OCI-LY7 (cell line): ENCODE measurements at regions not wholly inside any gene's neighbourhood (a gene's known extent, or its start where the extent isn't known, plus 50 kb on each side); places are given as distances from the start of the nearest gene placed in this dataset.

Experiments
- EZH2phosphoT487 ChIP-seq: fragments of 200-600 bp; sonication (generic); IDR thresholded peaks from 2 replicates; pipeline ENCODE4 v1.6.1; 2018; ENCODE audit warnings: low read depth, borderline replicate concordance, mild to moderate bottlenecking, mixed run types, antibody characterized with exemption, low read length, moderate library complexity, mixed read lengths
- TF ChIP-seq, protein P1 (sequence below): fragments of 200-600 bp; sonication (generic); conservative IDR thresholded peaks from 2 replicates; pipeline ENCODE4 v1.5.1; 2014; ENCODE audit warnings: mild to moderate bottlenecking, antibody characterized with exemption, low read length, moderate library complexity, mixed read lengths

DNA sequence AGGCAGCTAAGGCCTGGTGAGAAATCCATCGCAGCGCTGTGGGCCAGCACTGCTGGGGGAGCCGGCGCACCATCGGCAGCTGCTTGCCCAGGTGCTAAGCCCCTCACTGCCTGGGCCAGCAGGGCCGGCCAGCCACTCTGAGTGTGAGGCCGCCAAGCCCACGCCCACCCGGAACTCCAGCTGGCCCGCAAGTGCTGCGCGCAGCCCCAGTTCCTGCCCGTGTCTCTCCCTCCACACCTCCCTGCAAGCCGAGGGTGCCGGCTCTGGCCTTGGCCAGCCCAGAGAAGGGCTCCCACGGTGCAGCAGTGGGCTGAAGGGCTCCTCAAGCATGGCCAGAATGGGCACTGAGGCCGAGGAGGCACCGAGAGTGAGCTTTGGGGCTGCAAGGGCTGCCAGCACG lies 64.4 kb downstream of the EBNA1BP2 start:
- TF ChIP-seq, protein P1, sequence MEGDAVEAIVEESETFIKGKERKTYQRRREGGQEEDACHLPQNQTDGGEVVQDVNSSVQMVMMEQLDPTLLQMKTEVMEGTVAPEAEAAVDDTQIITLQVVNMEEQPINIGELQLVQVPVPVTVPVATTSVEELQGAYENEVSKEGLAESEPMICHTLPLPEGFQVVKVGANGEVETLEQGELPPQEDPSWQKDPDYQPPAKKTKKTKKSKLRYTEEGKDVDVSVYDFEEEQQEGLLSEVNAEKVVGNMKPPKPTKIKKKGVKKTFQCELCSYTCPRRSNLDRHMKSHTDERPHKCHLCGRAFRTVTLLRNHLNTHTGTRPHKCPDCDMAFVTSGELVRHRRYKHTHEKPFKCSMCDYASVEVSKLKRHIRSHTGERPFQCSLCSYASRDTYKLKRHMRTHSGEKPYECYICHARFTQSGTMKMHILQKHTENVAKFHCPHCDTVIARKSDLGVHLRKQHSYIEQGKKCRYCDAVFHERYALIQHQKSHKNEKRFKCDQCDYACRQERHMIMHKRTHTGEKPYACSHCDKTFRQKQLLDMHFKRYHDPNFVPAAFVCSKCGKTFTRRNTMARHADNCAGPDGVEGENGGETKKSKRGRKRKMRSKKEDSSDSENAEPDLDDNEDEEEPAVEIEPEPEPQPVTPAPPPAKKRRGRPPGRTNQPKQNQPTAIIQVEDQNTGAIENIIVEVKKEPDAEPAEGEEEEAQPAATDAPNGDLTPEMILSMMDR = no peak
- no peak for TF ChIP-seq EZH2phosphoT487
